MM.1S (cell line): ENCODE measurements at regions not wholly inside any gene's neighbourhood (a gene's known extent, or its start where the extent isn't known, plus 50 kb on each side); places are given as distances from the start of the nearest gene placed in this dataset.

Experiments
- DNase-seq: peaks from one replicate; pipeline ENCODE4 v3.0.0-alpha.2; 2015
- H2AFZ ChIP-seq: fragments of 300-600 bp; sonication (generic); 2 replicates; pipeline ENCODE4 v1.6.0; 2016; ENCODE audit warnings: antibody characterized with exemption, low read length
- H3F3A ChIP-seq: fragments of 300-600 bp; sonication (generic); 2 replicates; pipeline ENCODE4 v1.6.1; 2016; ENCODE audit warnings: mild to moderate bottlenecking, antibody characterized with exemption, low read length, moderate library complexity, mixed read lengths; ENCODE audit not compliant: insufficient read depth
- H3K27ac ChIP-seq: fragments of 300-600 bp; sonication (generic); 2 replicates; pipeline ENCODE4 v1.5.1; 2016; ENCODE audit warnings: mild to moderate bottlenecking, low read length
- H3K27me3 ChIP-seq: fragments of 300-600 bp; sonication (generic); replicated peaks from 2 replicates; pipeline ENCODE4 v1.6.0; 2016; ENCODE audit warnings: low read length; ENCODE audit not compliant: insufficient read depth
- H3K36me3 ChIP-seq: fragments of 300-600 bp; sonication (generic); replicated peaks from 2 replicates; pipeline ENCODE4 v1.6.1; 2016; ENCODE audit warnings: mild to moderate bottlenecking, low read length, mixed read lengths; ENCODE audit not compliant: insufficient read depth
- H3K4me1 ChIP-seq: fragments of 300-600 bp; sonication (generic); 2 replicates; pipeline ENCODE4 v1.6.1; 2016; ENCODE audit warnings: low read length, mixed read lengths
- H3K4me2 ChIP-seq: fragments of 300-600 bp; sonication (generic); 2 replicates; pipeline ENCODE4 v1.6.0; 2016; ENCODE audit warnings: low read depth, low read length
- H3K4me3 ChIP-seq: fragments of 300-600 bp; sonication (generic); 2 replicates; pipeline ENCODE4 v1.5.1; 2016; ENCODE audit warnings: low read length, mixed read lengths
- H3K79me2 ChIP-seq: fragments of 300-600 bp; sonication (generic); 2 replicates; pipeline ENCODE4 v1.6.1; 2016; ENCODE audit warnings: mixed run types, low read length, mixed read lengths
- H3K9ac ChIP-seq: fragments of 300-600 bp; sonication (generic); 2 replicates; pipeline ENCODE4 v1.6.1; 2016; ENCODE audit warnings: low read length, mixed read lengths
- H3K9me2 ChIP-seq: fragments of 300-600 bp; sonication (generic); replicated peaks from 2 replicates; pipeline ENCODE4 v1.6.1; 2016; ENCODE audit warnings: mild to moderate bottlenecking, low read length, mixed read lengths; ENCODE audit not compliant: insufficient read depth
- H3K9me3 ChIP-seq: fragments of 300-600 bp; sonication (generic); replicated peaks from 2 replicates; pipeline ENCODE4 v1.6.1; 2016; ENCODE audit warnings: mild to moderate bottlenecking, low read length, mixed read lengths; ENCODE audit not compliant: insufficient read depth
- H4K20me1 ChIP-seq: fragments of 300-600 bp; sonication (generic); 2 replicates; pipeline ENCODE4 v1.6.1; 2016; ENCODE audit warnings: mild to moderate bottlenecking, low read length, moderate library complexity, mixed read lengths; ENCODE audit not compliant: insufficient read depth
- EZH2 ChIP-seq: fragments of 300-600 bp; sonication (generic); optimal IDR thresholded peaks from 2 replicates; pipeline ENCODE3; 2017; ENCODE audit warnings: low read depth, mild to moderate bottlenecking, antibody characterized with exemption, low read length, mixed read lengths
- EZH2phosphoT487 ChIP-seq: fragments of 300-600 bp; sonication (generic); IDR thresholded peaks from 2 replicates; pipeline ENCODE4 v1.6.1; 2018; ENCODE audit warnings: antibody characterized with exemption, low read length
- TF ChIP-seq, protein P1 (sequence below): fragments of 300-600 bp; sonication (generic); IDR thresholded peaks from 2 replicates; pipeline ENCODE4 v1.5.1; 2016; ENCODE audit warnings: antibody characterized with exemption, low read length, mixed read lengths

- H3K9me3 ChIP-seq: no peaks in the 10 kb centered on the region
- H3K36me3 ChIP-seq: no peaks in the 10 kb centered on the region
- H3K4me1 ChIP-seq: no peaks in the 10 kb centered on the region
- H3K4me3 ChIP-seq: no peak overlapping the region
- DNase-seq: no peak
- H3K9me2 ChIP-seq: no peaks in the 10 kb centered on the region
- no peaks in the 10 kb centered on the region for H3K27me3 ChIP-seq
- H2AFZ ChIP-seq: no peak overlapping the region
- no peak overlapping the region for H3K27ac ChIP-seq
- no peaks in the 10 kb centered on the region for H3F3A ChIP-seq
- no peak overlapping the region for H3K4me2 ChIP-seq
- H4K20me1 ChIP-seq: no peaks in the 10 kb centered on the region
- no peak overlapping the region for H3K9ac ChIP-seq
- H3K79me2 ChIP-seq: no peaks in the 10 kb centered on the region
- TF ChIP-seq EZH2phosphoT487 (no peak), EZH2 (no peak)
- TF ChIP-seq, protein P1, sequence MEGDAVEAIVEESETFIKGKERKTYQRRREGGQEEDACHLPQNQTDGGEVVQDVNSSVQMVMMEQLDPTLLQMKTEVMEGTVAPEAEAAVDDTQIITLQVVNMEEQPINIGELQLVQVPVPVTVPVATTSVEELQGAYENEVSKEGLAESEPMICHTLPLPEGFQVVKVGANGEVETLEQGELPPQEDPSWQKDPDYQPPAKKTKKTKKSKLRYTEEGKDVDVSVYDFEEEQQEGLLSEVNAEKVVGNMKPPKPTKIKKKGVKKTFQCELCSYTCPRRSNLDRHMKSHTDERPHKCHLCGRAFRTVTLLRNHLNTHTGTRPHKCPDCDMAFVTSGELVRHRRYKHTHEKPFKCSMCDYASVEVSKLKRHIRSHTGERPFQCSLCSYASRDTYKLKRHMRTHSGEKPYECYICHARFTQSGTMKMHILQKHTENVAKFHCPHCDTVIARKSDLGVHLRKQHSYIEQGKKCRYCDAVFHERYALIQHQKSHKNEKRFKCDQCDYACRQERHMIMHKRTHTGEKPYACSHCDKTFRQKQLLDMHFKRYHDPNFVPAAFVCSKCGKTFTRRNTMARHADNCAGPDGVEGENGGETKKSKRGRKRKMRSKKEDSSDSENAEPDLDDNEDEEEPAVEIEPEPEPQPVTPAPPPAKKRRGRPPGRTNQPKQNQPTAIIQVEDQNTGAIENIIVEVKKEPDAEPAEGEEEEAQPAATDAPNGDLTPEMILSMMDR: no peak
These were observed 479.7 kb downstream of the MAN2A1 start for GRCh38 chr5:110169461-110169860.

DNA sequence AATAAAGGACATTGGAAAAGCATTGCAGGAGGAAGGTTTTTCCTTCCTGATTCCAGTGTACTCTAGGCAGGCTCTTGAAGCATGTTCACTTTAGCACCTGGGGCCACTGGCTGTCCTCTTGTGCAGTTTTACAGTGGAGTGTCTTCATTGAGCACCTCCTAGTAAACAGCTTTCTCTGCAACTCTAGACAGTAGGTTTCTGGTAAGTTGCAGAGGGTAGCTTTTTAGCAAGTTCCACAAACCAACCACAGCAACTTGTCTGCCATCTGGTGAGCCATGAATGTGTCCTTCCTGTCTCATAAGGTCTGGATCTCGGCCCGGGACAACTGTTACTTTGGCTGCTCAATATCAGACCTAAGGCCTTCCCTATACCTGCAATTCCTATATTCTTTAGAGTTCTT, 488.0 kb downstream of the MAN2A1 start:
- no peak overlapping the region for H3K27ac ChIP-seq
- DNase-seq: peak; percentile 48
- H3K27me3 ChIP-seq: no peaks in the 10 kb centered on the region
- no peaks in the 10 kb centered on the region for H3F3A ChIP-seq
- H3K36me3 ChIP-seq: no peaks in the 10 kb centered on the region
- no peaks in the 10 kb centered on the region for H3K9me3 ChIP-seq
- no peak overlapping the region for H3K4me3 ChIP-seq
- TF ChIP-seq EZH2phosphoT487 (no peak), EZH2 (no peak)
- TF ChIP-seq, protein P1: no peak
- no peak overlapping the region for H3K4me2 ChIP-seq
- no peak overlapping the region for H3K9ac ChIP-seq
- H3K79me2 ChIP-seq: no peaks in the 10 kb centered on the region
- H2AFZ ChIP-seq: no peak overlapping the region
- no peaks in the 10 kb centered on the region for H4K20me1 ChIP-seq
- H3K9me2 ChIP-seq: no peaks in the 10 kb centered on the region
- H3K4me1 ChIP-seq: no peaks in the 10 kb centered on the region

- no peaks in the 10 kb centered on the region for H3K9me3 ChIP-seq
- no peak overlapping the region for H3K9ac ChIP-seq
- H4K20me1 ChIP-seq: no peaks in the 10 kb centered on the region
- no peaks in the 10 kb centered on the region for H3K4me1 ChIP-seq
- H3K9me2 ChIP-seq: no peaks in the 10 kb centered on the region
- no peak overlapping the region for H3K27ac ChIP-seq
- H3K79me2 ChIP-seq: no peaks in the 10 kb centered on the region
- H2AFZ ChIP-seq: no peak overlapping the region
- no peak for DNase-seq
- no peak overlapping the region for H3K4me2 ChIP-seq
- H3K27me3 ChIP-seq: no peaks in the 10 kb centered on the region
- no peaks in the 10 kb centered on the region for H3F3A ChIP-seq
- no peak overlapping the region for H3K4me3 ChIP-seq
- no peaks in the 10 kb centered on the region for H3K36me3 ChIP-seq
- no peak for TF ChIP-seq EZH2
- TF ChIP-seq EZH2phosphoT487: no peak
- TF ChIP-seq, protein P1: no peak
These were observed 489.6 kb downstream of the MAN2A1 start for GRCh38 chr5:110179321-110179720.

GRCh38 chr5:110194191-110194590, 504.5 kb downstream of the MAN2A1 start:
- Histone ChIP-seq H3K27me3 (no peaks in the 10 kb centered on the region), H3F3A (no peaks in the 10 kb centered on the region), H3K9ac (no peak overlapping the region), H2AFZ (no peak overlapping the region), H3K9me3 (no peaks in the 10 kb centered on the region), H3K27ac (no peak overlapping the region), H4K20me1 (no peaks in the 10 kb centered on the region), H3K4me2 (no peak overlapping the region), H3K4me3 (no peak overlapping the region), H3K79me2 (no peaks in the 10 kb centered on the region), H3K36me3 (no peaks in the 10 kb centered on the region), H3K9me2 (no peaks in the 10 kb centered on the region), H3K4me1 (no peaks in the 10 kb centered on the region)
- no peak for DNase-seq
- no peak for TF ChIP-seq EZH2
- TF ChIP-seq, protein P1: no peak
- TF ChIP-seq EZH2phosphoT487: no peak
